ENCODE measurements at regions not wholly inside any gene's neighbourhood (a gene's known extent, or its start where the extent isn't known, plus 50 kb on each side); places are given as distances from the start of the nearest gene placed in this dataset.
"Not testable (repeated sequence)": the region's sequence is repeated elsewhere in the genome, so short reads cannot be mapped to it uniquely, and the experiment has no call there.

DNA sequence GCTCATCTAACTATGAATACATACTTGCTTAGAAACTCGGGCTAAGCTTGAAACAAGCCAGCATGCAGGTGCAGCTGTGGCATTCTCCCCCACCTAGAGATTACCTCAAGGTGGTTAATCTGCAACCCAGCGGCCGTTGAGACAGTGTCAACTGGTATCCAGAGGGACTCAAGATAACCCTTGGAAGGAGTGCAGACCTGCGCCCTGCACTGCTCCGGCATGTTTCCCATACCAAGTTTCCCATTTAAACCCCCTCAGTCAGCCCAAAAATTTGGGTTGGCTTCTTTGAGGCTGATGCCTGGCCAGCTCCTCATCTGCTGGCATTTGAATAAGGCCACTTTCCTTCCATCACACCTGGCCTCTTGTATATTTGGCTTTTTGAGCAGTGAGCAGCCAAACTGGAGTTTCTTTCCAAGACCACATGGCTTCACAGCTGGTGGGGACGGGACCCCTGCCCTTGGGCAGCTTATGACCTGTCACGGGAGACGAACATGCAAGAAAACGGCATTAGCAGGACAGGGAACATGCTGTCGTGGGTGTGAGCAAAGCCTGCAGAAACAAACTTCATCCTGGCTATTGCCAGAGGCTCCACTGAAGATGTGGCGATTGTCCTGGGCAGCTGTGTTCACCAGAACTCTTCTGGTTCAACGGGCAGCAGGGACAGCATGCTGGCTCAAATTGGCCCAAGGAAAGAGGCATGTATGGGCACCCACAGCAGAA, 98.2 kb downstream of the PLXNA1 start:
- TF ChIP-seq, protein P1, sequence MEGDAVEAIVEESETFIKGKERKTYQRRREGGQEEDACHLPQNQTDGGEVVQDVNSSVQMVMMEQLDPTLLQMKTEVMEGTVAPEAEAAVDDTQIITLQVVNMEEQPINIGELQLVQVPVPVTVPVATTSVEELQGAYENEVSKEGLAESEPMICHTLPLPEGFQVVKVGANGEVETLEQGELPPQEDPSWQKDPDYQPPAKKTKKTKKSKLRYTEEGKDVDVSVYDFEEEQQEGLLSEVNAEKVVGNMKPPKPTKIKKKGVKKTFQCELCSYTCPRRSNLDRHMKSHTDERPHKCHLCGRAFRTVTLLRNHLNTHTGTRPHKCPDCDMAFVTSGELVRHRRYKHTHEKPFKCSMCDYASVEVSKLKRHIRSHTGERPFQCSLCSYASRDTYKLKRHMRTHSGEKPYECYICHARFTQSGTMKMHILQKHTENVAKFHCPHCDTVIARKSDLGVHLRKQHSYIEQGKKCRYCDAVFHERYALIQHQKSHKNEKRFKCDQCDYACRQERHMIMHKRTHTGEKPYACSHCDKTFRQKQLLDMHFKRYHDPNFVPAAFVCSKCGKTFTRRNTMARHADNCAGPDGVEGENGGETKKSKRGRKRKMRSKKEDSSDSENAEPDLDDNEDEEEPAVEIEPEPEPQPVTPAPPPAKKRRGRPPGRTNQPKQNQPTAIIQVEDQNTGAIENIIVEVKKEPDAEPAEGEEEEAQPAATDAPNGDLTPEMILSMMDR (IDR thresholded peaks at IDR 0.05; ENCODE audit: insufficient read depth, low read depth, low read length, missing control alignments): no peak
- H3K4me3 ChIP-seq (ENCODE audit: low read depth, low read length): no peak overlapping the region
- DNase-seq (ENCODE audit: low read depth): no peak

DNA sequence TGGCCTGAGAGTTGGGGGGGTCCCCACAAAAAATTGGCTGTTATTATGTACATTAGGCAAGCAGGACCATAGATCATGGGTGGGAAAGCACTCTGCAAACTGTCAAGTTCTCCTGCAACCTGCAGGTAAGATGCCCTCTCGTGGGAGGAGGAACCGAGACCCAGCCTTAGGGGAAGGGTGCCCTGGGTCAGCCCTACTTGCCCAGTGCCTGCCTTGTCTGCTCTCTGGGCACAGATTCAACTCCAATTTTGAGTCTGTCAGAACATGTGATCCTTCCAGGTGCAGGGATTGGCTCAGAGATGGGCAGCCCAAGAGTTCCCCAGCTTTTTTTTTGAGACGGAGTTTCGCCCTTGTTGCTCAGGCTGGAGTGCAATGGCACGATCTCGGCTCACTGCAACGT, 99.2 kb downstream of the PLXNA1 start:
- no peak for DNase-seq (ENCODE audit: low read depth)
- no peak overlapping the region for H3K4me3 ChIP-seq (ENCODE audit: low read depth, low read length)
- TF ChIP-seq, protein P1 (IDR thresholded peaks at IDR 0.05; ENCODE audit: insufficient read depth, low read depth, low read length, missing control alignments): no peak

DNA sequence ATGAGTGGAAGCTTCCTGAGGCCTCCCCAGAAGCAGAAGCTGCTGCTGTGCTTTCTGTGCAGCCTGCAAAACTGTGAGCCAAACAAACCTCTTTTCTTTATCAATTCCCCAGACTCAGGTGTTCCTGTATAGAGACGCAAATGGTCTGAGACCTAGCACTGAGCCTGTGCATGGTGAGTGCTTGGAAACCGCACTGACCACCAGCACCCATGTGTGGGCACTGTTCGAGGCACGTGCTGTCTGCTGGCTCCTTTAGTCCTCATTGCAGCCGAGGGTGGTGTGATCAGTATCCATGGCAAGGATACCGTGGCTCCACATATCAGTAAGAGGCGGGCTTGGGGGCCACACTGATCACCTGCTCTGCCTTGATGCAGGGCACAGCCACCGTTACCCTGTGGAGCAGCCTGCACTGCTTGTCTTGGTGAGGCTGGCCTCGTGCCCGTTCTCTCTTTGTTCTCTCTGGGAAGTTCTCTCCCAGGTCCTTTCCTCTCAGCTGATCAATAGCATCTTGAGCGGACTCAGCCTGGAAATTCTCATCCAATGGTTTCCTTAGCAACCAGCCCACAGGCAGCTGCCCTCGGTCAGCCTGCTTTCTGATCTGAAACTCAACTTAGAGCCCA, 101.0 kb downstream of the PLXNA1 start:
- TF ChIP-seq, protein P1 (IDR thresholded peaks at IDR 0.05; ENCODE audit: insufficient read depth, low read depth, low read length, missing control alignments): no peak

DNA sequence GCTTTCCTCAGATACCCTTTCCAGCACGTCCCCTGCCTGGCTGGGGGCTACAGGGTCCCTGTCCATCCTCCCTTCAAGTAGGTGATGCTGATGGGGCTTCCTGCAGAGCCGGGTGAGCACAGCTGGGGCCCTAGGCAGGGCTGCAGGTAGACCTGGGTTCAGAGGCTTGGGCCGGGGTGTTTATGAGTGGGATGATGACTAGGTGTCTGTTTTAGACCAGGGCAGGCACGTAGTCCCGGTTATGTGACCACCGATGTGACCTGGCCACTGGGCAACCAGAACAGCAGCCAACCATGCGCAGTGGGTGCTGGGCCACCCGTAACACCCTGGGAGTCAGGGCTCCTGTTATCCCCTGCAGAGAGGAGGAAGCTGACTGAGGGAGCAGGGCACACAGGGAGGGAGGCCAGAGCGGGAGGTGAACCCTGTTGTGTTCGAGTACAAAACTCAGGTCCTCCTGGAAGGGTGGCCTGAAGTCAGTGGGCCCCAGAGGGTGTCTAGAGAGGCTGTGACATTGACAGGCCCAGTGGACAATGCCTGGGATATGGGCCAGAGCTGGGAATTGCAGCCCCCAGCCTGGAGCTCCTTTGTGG, 101.6 kb downstream of the PLXNA1 start:
- TF ChIP-seq, protein P1 (IDR thresholded peaks at IDR 0.05; ENCODE audit: insufficient read depth, low read depth, low read length, missing control alignments): no peak
- no peak for DNase-seq (ENCODE audit: low read depth)
- H3K4me3 ChIP-seq (ENCODE audit: low read depth, low read length): no peak overlapping the region

More for the DNA sequence above, 101.0 kb downstream of the PLXNA1 start:
- DNase-seq (ENCODE audit: low read depth): no peak
- no peak overlapping the region for H3K4me3 ChIP-seq (ENCODE audit: low read depth, low read length)

DNA sequence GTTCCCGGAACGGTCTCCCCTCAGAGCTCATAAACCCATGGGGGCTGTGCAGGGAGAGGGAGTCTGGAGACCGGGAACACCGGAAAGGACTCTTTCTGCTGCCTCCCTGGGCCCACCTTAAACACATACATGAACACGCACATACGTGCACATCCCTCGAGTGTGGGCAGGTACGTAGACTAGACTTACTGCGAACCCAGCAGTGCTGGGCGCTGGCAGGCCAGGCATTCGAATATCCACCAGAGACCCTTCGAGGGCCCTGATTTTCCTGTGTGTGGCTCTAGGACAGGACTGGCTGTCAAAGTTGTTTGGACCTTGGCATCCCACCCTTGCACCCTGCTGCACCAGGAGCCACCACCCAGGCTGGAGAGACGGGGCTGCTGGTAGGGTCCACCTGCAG, 102.7 kb downstream of the PLXNA1 start:
- DNase-seq (ENCODE audit: low read depth): no peak
- H3K4me3 ChIP-seq (ENCODE audit: low read depth, low read length): no peak overlapping the region
- TF ChIP-seq, protein P1 (IDR thresholded peaks at IDR 0.05; ENCODE audit: insufficient read depth, low read depth, low read length, missing control alignments): no peak

DNA sequence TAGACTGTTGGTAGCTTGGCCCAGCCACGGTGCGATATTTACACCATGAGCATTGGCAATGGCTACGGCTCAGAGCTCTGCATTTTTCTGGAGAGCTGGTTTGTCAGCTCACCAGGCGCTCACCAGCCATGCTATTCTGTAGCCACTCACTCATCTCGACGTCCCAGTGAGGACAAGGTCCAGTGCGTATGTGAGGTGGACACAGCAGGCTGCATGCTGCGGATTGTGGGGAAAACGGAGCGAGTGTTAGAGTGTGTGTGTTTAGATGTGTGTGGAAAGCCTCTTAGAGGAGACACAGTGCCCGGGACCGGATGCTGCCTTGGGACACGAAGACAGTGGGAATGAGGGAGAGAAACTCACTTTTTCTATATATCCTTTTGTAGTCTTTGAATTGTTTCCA, 103.7 kb downstream of the PLXNA1 start:
- DNase-seq (ENCODE audit: low read depth); H3K4me3 ChIP-seq (ENCODE audit: low read depth, low read length): not testable (repeated sequence)

DNA sequence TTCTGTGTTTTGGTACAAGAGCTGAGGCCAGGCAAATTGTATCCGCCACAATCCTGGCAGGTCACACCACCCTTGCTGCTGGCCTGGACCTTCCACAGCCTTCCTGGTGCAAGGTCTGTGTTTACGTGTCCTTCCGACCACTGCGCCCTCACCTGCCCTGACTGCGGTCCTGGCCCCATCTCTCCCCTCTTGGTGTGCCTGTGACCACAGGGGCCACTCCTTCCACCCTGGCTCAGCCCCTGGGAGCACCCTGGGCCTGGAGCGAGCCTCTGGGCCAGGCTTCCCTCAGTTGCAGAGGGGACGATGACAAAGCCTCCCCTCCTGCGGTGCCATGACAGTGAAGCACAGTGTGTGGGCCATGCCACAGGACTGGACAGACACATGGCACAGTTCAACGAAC, 104.5 kb downstream of the PLXNA1 start:
- DNase-seq (ENCODE audit: low read depth): no peak
- H3K4me3 ChIP-seq (ENCODE audit: low read depth, low read length): no peak overlapping the region
- TF ChIP-seq, protein P1 (IDR thresholded peaks at IDR 0.05; ENCODE audit: insufficient read depth, low read depth, low read length, missing control alignments): no peak

All from GM12865 (cell line).